WTC11 (cell line): ENCODE measurements at regions not wholly inside any gene's neighbourhood (a gene's known extent, or its start where the extent isn't known, plus 50 kb on each side); places are given as distances from the start of the nearest gene placed in this dataset.

ENCODE experiments used
- ATAC-seq: fragments of 200-7000 bp; cut with Tn5 transposase; 2 replicates; pipeline ENCODE4 v1.10.0; 2021; ENCODE audit warnings: mild to moderate bottlenecking, moderate library complexity
- CTCF ChIA-PET: fragments of 300-600 bp; sonication (Branson Sonifier 250); formaldehyde crosslinking; loops from one replicate; lab custom pipeline; 2021; ENCODE audit warnings: antibody characterized with exemption; lab: Charles Lee
- POLR2A ChIA-PET: fragments of 350-600 bp; sonication (Branson Sonifier 250); formaldehyde crosslinking; loops from one replicate; lab custom pipeline; 2021; ENCODE audit warnings: antibody characterized with exemption; lab: Charles Lee
- DNase-seq: peaks from one replicate; pipeline ENCODE4 v3.0.0; 2021; ENCODE audit warnings: low spot score
- H3K27ac Mint-ChIP-seq: 2 replicates; pipeline ENCODE4 v1.8.0; 2021; ENCODE audit warnings: mixed read lengths
- H3K27me3 Mint-ChIP-seq: 2 replicates; pipeline ENCODE4 v1.8.0; 2021; ENCODE audit warnings: low read depth, mild to moderate bottlenecking, moderate library complexity, mixed read lengths
- H3K36me3 Mint-ChIP-seq: 2 replicates; pipeline ENCODE4 v1.8.0; 2021; ENCODE audit warnings: mixed read lengths
- H3K4me1 Mint-ChIP-seq: 2 replicates; pipeline ENCODE4 v1.8.0; 2022; ENCODE audit warnings: mixed read lengths
- H3K4me3 Mint-ChIP-seq: 2 replicates; pipeline ENCODE4 v1.8.0; 2021; ENCODE audit warnings: mild to moderate bottlenecking, moderate library complexity, mixed read lengths
- H3K9me3 Mint-ChIP-seq: 2 replicates; pipeline ENCODE4 v1.8.0; 2021; ENCODE audit warnings: mixed read lengths
- CREM ChIP-seq: sonication (generic); formaldehyde crosslinking; IDR thresholded peaks from 2 replicates; pipeline ENCODE4 v1.8.1; 2022; ENCODE audit warnings: mild to moderate bottlenecking, missing genetic modification reagents, moderate library complexity
- ESRRA ChIP-seq: sonication (generic); formaldehyde crosslinking; IDR thresholded peaks from 2 replicates; pipeline ENCODE4 v1.8.1; 2022; ENCODE audit warnings: mild to moderate bottlenecking, missing genetic modification reagents, borderline replicate concordance
- IRF2 ChIP-seq: sonication (generic); formaldehyde crosslinking; IDR thresholded peaks from 2 replicates; pipeline ENCODE4 v1.8.0; 2022; ENCODE audit warnings: low read depth, missing genetic modification reagents, borderline replicate concordance
- JUN ChIP-seq: sonication (generic); formaldehyde crosslinking; IDR thresholded peaks from 2 replicates; pipeline ENCODE4 v1.8.0; 2023; ENCODE audit warnings: mild to moderate bottlenecking, missing genetic modification reagents
- KAT7 ChIP-seq: sonication (generic); formaldehyde crosslinking; IDR thresholded peaks from 2 replicates; pipeline ENCODE4 v1.8.1; 2023; ENCODE audit warnings: missing genetic modification reagents, mild to moderate bottlenecking, borderline replicate concordance
- MXD4 ChIP-seq: fragments of 250-450 bp; sonication (Bioruptor Pico); IDR thresholded peaks from 2 replicates; pipeline ENCODE4 v1.8.0; 2021; ENCODE audit warnings: mild to moderate bottlenecking, moderate library complexity, borderline replicate concordance
- NFATC4 ChIP-seq: fragments of 250-450 bp; sonication (Bioruptor Pico); IDR thresholded peaks from 2 replicates; pipeline ENCODE4 v1.9.0; 2021; ENCODE audit warnings: mild to moderate bottlenecking
- NFE2L1 ChIP-seq: sonication (generic); formaldehyde crosslinking; IDR thresholded peaks from 2 replicates; pipeline ENCODE4 v1.8.1; 2023; ENCODE audit warnings: missing genetic modification reagents
- NFYB ChIP-seq: sonication (generic); formaldehyde crosslinking; conservative IDR thresholded peaks from 2 replicates; pipeline ENCODE4 v1.8.0; 2022; ENCODE audit warnings: low read depth, missing genetic modification reagents
- NR3C1 ChIP-seq: sonication (generic); formaldehyde crosslinking; conservative IDR thresholded peaks from 2 replicates; pipeline ENCODE4 v1.8.1; 2023; ENCODE audit warnings: low read depth, mild to moderate bottlenecking, missing genetic modification reagents
- OVOL2 ChIP-seq: fragments of 250-450 bp; sonication (Bioruptor Pico); IDR thresholded peaks from 2 replicates; pipeline ENCODE4 v1.9.0; 2021; ENCODE audit warnings: mild to moderate bottlenecking, borderline replicate concordance
- RELA ChIP-seq: sonication (generic); formaldehyde crosslinking; IDR thresholded peaks from 2 replicates; pipeline ENCODE4 v1.8.1; 2022; ENCODE audit warnings: missing genetic modification reagents, mild to moderate bottlenecking, borderline replicate concordance
- SP1 ChIP-seq: sonication (generic); formaldehyde crosslinking; conservative IDR thresholded peaks from 2 replicates; pipeline ENCODE4 v1.8.1; 2022; ENCODE audit warnings: missing genetic modification reagents
- TEAD1 ChIP-seq: sonication (generic); formaldehyde crosslinking; IDR thresholded peaks from 2 replicates; pipeline ENCODE4 v1.8.0; 2022; ENCODE audit warnings: mild to moderate bottlenecking, missing genetic modification reagents
- TP53 ChIP-seq: sonication (generic); formaldehyde crosslinking; IDR thresholded peaks from 2 replicates; pipeline ENCODE4 v1.8.1; 2023; ENCODE audit warnings: mild to moderate bottlenecking, missing genetic modification reagents
- ZNF219 ChIP-seq: sonication (generic); formaldehyde crosslinking; IDR thresholded peaks from 2 replicates; pipeline ENCODE4 v1.8.0; 2023; ENCODE audit warnings: missing genetic modification reagents, mild to moderate bottlenecking, borderline replicate concordance
- ZNF232 ChIP-seq: sonication (generic); formaldehyde crosslinking; IDR thresholded peaks from 2 replicates; pipeline ENCODE4 v1.8.0; 2022; ENCODE audit warnings: mild to moderate bottlenecking, missing genetic modification reagents
- ZNF263 ChIP-seq: sonication (generic); formaldehyde crosslinking; IDR thresholded peaks from 2 replicates; pipeline ENCODE4 v1.8.1; 2022; ENCODE audit warnings: low read depth, mild to moderate bottlenecking, moderate library complexity, missing genetic modification reagents
- ZNF396 ChIP-seq: fragments of 250-450 bp; sonication (Bioruptor Pico); IDR thresholded peaks from 2 replicates; pipeline ENCODE4 v1.8.0; 2021; ENCODE audit warnings: mild to moderate bottlenecking, moderate library complexity, borderline replicate concordance
- TF ChIP-seq, protein P1 (sequence below): sonication (generic); formaldehyde crosslinking; IDR thresholded peaks from 2 replicates; pipeline ENCODE4 v1.8.1; 2022; ENCODE audit warnings: mild to moderate bottlenecking, moderate library complexity, missing genetic modification reagents
- TF ChIP-seq, protein P2 (sequence below): sonication (generic); formaldehyde crosslinking; IDR thresholded peaks from 2 replicates; pipeline ENCODE4 v1.8.0; 2023; ENCODE audit warnings: missing genetic modification reagents
- TF ChIP-seq, protein P3 (sequence below): sonication (generic); formaldehyde crosslinking; IDR thresholded peaks from 2 replicates; pipeline ENCODE4 v1.8.1; 2023; ENCODE audit warnings: mild to moderate bottlenecking, moderate library complexity, missing genetic modification reagents
- TF ChIP-seq, protein P4 (sequence below): sonication (generic); formaldehyde crosslinking; IDR thresholded peaks from 2 replicates; pipeline ENCODE4 v1.8.0; 2023; ENCODE audit warnings: mild to moderate bottlenecking, missing genetic modification reagents
- TF ChIP-seq, protein P5 (sequence below): sonication (generic); formaldehyde crosslinking; conservative IDR thresholded peaks from 2 replicates; pipeline ENCODE4 v1.8.1; 2022; ENCODE audit warnings: mild to moderate bottlenecking, missing genetic modification reagents
- TF ChIP-seq, protein P6 (sequence below): fragments of 250-450 bp; sonication (Bioruptor Pico); IDR thresholded peaks from 2 replicates; pipeline ENCODE4 v1.9.0; 2021; ENCODE audit warnings: mild to moderate bottlenecking
- TF ChIP-seq, protein P7 (sequence below): sonication (generic); formaldehyde crosslinking; conservative IDR thresholded peaks from 2 replicates; pipeline ENCODE4 v1.8.1; 2023; ENCODE audit warnings: mild to moderate bottlenecking, low read depth, missing genetic modification reagents, moderate library complexity

DNA sequence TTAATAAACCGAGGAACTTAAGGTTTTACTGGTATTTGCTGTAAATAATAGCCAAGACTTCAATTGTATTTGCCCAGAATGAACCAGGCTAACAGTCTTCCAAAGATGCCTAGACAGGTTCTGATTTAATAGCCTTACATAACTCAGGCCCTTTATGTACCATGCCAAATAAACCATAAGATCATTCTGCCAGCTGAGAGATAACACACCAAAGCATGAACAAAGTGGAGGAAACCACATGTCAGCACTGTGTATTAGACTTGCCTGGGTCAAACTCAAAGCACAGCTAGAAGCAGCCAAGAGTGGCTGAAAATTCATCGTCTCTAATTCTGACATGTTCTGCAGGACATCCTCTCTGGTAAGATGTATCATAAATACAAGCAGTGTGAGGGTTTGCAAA, 319.3 kb upstream of the ZNF608 start (continued):
- TF ChIP-seq CREM (no peak), ZNF232 (no peak)

DNA sequence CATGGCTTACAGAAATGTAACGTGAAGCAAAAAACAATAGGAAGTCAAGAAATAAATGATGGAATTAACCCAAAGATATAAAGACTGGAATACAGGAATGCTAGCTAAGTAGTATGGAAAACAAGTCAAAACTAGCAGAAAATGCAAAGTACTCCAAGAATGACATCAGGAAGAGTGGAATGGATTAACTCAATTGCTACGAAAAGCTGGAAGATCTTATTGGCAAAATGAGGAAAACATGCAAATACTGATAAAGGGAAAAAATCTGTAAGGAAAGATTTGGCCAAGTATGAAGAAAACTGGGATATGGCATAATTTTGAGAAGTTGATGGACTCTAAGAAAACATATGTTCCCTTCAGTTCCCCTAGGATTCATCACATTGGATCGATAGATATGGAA, 324.5 kb upstream of the ZNF608 start:
- Mint-ChIP-seq H3K27ac (no peak overlapping the region), H3K9me3 (peaks cover 53% of the 10 kb centered on the region), H3K4me1 (peaks cover 2% of the 10 kb centered on the region), H3K27me3 (peaks cover 3% of the 10 kb centered on the region), H3K4me3 (no peak overlapping the region), H3K36me3 (peaks cover 33% of the 10 kb centered on the region)
- TF ChIP-seq, protein P1, sequence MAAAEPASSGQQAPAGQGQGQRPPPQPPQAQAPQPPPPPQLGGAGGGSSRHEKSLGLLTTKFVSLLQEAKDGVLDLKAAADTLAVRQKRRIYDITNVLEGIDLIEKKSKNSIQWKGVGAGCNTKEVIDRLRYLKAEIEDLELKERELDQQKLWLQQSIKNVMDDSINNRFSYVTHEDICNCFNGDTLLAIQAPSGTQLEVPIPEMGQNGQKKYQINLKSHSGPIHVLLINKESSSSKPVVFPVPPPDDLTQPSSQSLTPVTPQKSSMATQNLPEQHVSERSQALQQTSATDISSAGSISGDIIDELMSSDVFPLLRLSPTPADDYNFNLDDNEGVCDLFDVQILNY (CRISPR knock-in tag): no peak
- TF ChIP-seq SP1 (CRISPR knock-in tag) (no peak), ZNF263 (CRISPR knock-in tag) (no peak), OVOL2 (CRISPR knock-in tag) (no peak), NFATC4 (CRISPR knock-in tag) (no peak), NFYB (CRISPR knock-in tag) (no peak), CREM (no peak), KAT7 (CRISPR knock-in tag) (no peak), MXD4 (no peak)
- TF ChIP-seq, protein P2, sequence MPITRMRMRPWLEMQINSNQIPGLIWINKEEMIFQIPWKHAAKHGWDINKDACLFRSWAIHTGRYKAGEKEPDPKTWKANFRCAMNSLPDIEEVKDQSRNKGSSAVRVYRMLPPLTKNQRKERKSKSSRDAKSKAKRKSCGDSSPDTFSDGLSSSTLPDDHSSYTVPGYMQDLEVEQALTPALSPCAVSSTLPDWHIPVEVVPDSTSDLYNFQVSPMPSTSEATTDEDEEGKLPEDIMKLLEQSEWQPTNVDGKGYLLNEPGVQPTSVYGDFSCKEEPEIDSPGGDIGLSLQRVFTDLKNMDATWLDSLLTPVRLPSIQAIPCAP (CRISPR knock-in tag): no peak
- TF ChIP-seq, protein P3, sequence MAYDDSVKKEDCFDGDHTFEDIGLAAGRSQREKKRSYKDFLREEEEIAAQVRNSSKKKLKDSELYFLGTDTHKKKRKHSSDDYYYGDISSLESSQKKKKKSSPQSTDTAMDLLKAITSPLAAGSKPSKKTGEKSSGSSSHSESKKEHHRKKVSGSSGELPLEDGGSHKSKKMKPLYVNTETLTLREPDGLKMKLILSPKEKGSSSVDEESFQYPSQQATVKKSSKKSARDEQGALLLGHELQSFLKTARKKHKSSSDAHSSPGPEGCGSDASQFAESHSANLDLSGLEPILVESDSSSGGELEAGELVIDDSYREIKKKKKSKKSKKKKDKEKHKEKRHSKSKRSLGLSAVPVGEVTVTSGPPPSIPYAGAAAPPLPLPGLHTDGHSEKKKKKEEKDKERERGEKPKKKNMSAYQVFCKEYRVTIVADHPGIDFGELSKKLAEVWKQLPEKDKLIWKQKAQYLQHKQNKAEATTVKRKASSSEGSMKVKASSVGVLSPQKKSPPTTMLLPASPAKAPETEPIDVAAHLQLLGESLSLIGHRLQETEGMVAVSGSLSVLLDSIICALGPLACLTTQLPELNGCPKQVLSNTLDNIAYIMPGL: no peak
- TF ChIP-seq, protein P4, sequence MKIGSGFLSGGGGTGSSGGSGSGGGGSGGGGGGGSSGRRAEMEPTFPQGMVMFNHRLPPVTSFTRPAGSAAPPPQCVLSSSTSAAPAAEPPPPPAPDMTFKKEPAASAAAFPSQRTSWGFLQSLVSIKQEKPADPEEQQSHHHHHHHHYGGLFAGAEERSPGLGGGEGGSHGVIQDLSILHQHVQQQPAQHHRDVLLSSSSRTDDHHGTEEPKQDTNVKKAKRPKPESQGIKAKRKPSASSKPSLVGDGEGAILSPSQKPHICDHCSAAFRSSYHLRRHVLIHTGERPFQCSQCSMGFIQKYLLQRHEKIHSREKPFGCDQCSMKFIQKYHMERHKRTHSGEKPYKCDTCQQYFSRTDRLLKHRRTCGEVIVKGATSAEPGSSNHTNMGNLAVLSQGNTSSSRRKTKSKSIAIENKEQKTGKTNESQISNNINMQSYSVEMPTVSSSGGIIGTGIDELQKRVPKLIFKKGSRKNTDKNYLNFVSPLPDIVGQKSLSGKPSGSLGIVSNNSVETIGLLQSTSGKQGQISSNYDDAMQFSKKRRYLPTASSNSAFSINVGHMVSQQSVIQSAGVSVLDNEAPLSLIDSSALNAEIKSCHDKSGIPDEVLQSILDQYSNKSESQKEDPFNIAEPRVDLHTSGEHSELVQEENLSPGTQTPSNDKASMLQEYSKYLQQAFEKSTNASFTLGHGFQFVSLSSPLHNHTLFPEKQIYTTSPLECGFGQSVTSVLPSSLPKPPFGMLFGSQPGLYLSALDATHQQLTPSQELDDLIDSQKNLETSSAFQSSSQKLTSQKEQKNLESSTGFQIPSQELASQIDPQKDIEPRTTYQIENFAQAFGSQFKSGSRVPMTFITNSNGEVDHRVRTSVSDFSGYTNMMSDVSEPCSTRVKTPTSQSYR (CRISPR knock-in tag): no peak
- no peak for ATAC-seq
- ChIA-PET POLR2A (no interaction called here), CTCF (no interaction called here)
- no peak for DNase-seq

DNA sequence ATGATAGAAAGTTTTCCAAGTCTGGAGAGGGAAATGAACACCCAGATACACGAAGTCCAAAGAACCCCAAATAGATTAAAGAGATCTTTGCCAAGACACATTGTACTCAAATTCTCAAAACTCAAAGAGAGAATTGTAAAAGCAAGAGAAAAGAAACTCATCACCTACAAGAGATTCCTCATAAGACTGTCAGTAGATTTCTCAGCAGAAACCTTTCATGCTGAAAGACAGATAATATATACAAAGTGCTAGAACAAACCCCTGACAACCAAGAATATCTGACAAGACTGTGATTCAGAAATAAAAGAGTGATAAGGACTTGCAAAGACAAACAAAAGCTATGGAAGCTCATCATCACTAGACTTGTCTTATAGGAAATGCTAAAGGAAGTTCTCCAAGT, 326.7 kb upstream of the ZNF608 start:
- POLR2A ChIA-PET: no interaction called here
- H3K27me3 Mint-ChIP-seq: peaks cover 3% of the 10 kb centered on the region
- H3K4me1 Mint-ChIP-seq: no peaks in the 10 kb centered on the region
- H3K27ac Mint-ChIP-seq: no peak overlapping the region
- peaks cover 33% of the 10 kb centered on the region for H3K36me3 Mint-ChIP-seq
- no peak overlapping the region for H3K4me3 Mint-ChIP-seq
- CTCF ChIA-PET: no interaction called here
- DNase-seq: no peak
- peaks cover 72% of the 10 kb centered on the region for H3K9me3 Mint-ChIP-seq
- no peak for ATAC-seq
- TF ChIP-seq ZNF396 (CRISPR knock-in tag) (no peak), IRF2 (CRISPR knock-in tag) (no peak), ZNF219 (CRISPR knock-in tag) (no peak), NR3C1 (CRISPR knock-in tag) (no peak), NFATC4 (CRISPR knock-in tag) (no peak), RELA (CRISPR knock-in tag) (no peak), JUN (CRISPR knock-in tag) (no peak), TEAD1 (CRISPR knock-in tag) (no peak), NFE2L1 (CRISPR knock-in tag) (no peak), TP53 (CRISPR knock-in tag) (no peak), ESRRA (CRISPR knock-in tag) (no peak)
- TF ChIP-seq, protein P5, sequence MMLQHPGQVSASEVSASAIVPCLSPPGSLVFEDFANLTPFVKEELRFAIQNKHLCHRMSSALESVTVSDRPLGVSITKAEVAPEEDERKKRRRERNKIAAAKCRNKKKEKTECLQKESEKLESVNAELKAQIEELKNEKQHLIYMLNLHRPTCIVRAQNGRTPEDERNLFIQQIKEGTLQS (CRISPR knock-in tag): no peak
- TF ChIP-seq, protein P6, sequence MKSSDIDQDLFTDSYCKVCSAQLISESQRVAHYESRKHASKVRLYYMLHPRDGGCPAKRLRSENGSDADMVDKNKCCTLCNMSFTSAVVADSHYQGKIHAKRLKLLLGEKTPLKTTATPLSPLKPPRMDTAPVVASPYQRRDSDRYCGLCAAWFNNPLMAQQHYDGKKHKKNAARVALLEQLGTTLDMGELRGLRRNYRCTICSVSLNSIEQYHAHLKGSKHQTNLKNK (CRISPR knock-in tag): no peak
- TF ChIP-seq, protein P7, sequence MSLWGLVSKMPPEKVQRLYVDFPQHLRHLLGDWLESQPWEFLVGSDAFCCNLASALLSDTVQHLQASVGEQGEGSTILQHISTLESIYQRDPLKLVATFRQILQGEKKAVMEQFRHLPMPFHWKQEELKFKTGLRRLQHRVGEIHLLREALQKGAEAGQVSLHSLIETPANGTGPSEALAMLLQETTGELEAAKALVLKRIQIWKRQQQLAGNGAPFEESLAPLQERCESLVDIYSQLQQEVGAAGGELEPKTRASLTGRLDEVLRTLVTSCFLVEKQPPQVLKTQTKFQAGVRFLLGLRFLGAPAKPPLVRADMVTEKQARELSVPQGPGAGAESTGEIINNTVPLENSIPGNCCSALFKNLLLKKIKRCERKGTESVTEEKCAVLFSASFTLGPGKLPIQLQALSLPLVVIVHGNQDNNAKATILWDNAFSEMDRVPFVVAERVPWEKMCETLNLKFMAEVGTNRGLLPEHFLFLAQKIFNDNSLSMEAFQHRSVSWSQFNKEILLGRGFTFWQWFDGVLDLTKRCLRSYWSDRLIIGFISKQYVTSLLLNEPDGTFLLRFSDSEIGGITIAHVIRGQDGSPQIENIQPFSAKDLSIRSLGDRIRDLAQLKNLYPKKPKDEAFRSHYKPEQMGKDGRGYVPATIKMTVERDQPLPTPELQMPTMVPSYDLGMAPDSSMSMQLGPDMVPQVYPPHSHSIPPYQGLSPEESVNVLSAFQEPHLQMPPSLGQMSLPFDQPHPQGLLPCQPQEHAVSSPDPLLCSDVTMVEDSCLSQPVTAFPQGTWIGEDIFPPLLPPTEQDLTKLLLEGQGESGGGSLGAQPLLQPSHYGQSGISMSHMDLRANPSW (CRISPR knock-in tag): no peak
